GM12873 (cell line): ENCODE measurements at regions not wholly inside any gene's neighbourhood (a gene's known extent, or its start where the extent isn't known, plus 50 kb on each side); places are given as distances from the start of the nearest gene placed in this dataset.

Experiments used
- CTCF ChIP-seq: IDR thresholded peaks from 2 replicates; pipeline ENCODE4 v1.5.1; 2012; ENCODE audit warnings: low read depth, mild to moderate bottlenecking, moderate library complexity, low read length, control low read depth; ENCODE audit not compliant: insufficient read depth; ENCODE audit errors: missing control alignments

DNA sequence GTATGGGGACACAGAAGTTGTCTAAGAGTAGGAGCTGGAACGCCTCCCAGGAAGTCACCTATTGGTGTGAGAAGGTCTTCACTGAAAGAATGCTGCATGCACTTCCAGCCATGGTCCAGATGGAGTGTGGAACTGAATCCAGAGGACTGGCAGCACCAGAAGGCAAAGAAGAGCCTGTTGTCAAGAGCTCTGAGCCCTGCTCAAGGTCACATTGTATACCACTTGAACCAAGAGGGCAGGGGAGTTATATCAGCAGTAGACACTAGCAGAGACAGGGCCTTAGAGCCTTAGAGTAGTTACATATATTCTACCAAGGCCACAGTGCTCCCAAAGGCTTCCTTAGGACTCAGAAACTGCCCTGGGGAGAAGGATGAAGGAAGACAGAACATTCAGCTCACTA, 130.8 kb upstream of the POC5 start:
- no peak for TF ChIP-seq CTCF

DNA sequence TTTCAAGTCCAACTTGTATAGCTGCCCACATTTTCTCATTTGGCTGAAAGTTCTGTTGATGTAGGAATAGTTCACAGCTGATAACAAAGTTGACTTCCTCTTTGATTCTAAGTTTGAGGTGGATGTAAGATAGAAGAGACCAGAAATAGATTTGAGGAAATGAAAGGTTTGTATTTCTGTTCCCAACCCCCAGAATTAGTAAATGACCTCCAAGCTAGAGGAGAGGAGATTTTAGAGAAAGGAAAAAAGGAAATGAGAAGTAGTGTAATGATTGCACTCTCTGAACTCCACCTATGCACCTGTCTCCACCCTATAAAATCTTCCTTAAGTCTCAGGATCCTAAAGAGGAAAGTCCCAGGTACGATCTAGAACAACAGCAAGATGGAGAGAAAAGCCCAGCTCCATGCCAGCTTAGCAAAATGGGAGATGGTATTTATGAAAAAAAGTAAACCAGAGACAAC, 130.4 kb upstream of the POC5 start:
- TF ChIP-seq CTCF = no peak

DNA sequence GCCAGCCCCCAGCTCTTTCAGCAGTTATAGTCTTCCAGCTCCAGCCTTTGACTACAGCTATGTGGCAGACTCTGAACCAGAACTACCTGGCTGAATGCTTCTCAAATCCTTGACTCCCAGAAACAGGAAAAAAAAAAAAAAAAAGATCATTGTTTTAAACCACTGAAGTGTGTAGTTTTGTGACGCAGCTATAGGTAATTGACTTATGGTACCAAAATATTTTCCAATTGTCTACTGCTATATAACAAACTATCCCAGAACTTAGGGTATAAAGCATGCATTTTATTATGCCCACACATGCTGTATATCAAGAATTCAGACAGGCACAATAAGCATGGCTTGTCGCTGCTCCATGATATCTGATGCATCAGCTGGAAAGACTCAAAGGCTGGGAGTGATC, 127.1 kb upstream of the POC5 start:
- TF ChIP-seq CTCF = no peak

GRCh38 chr5:75843319-75843718, 126.1 kb upstream of the POC5 start:
- no peak for TF ChIP-seq CTCF

GRCh38 chr5:75839547-75839946, 122.3 kb upstream of the POC5 start:
- TF ChIP-seq CTCF = no peak

DNA sequence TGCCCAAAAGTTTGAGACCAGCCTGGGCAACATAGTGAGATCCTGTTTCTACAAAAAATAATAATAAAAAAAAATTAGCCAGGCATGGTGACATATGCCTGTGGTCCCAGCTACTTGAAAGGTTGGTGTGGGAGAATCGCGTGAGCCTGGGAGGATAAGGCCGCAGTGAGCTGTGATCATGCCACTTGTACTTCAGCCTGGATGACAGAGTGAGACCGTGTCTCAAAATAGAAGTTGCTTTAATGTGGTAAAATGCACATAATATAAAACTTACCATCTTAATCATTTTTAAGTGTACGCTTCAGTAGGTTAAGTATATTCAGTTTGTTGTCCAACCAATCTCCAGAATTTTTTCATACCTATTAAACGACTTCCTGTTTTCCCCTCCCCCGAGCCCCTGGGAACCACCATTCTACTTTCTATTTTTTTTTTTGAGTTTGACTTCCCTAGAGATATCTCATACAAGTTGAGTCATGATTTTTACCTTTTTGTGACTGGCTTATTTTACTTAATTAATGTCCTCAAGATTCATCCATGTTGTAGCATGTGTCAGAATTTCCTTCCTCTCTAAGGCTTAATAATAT, 120.1 kb upstream of the POC5 start:
- TF ChIP-seq CTCF = no peak

DNA sequence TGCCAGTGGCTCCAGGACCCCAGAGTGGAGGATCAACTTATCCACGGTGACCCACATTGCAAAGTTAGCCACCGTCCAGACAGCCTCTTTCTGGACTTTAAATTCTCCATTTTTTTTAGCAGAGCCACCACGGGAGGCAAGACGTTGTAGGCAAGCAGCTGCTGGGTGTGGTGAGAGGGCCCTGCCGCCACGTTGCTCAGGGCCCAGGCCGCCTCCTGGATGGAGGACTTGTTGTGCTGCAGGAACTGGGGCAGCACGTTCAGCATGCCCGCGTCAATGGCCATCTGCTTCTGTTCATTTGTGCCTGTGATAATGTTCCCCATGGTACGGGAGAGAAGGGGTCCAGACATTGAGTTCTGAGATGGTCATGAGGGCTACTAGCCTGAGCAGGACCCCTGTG, 114.3 kb upstream of the POC5 start:
- no peak for TF ChIP-seq CTCF
